ENCODE measurements at regions not wholly inside any gene's neighbourhood (a gene's known extent, or its start where the extent isn't known, plus 50 kb on each side); places are given as distances from the start of the nearest gene placed in this dataset.

DNA sequence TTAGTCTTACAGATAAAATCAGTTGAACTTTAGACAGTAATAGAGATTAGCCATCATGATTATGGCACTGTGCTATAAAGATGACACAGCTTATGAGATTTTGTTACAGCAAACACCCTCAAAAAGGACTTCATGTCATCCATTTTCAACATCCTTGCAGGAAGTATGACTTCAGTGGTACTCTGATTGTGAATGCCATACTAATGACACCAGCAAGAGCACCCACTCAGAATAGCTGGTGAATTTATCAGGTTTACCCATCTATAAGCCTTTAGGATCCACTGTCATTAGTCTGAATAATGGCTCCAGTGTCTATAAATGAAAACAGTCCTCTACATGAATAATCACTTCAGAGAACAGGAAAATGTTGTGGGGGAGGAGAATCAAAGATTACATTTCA is 615.2 kb downstream of the RPS29 start:
- no peak for ATAC-seq
- Mint-ChIP-seq H3K9me3 (peaks cover 10% of the 10 kb centered on the region), H3K4me1 (ENCODE audit: low read depth) (no peaks in the 10 kb centered on the region)

DNA sequence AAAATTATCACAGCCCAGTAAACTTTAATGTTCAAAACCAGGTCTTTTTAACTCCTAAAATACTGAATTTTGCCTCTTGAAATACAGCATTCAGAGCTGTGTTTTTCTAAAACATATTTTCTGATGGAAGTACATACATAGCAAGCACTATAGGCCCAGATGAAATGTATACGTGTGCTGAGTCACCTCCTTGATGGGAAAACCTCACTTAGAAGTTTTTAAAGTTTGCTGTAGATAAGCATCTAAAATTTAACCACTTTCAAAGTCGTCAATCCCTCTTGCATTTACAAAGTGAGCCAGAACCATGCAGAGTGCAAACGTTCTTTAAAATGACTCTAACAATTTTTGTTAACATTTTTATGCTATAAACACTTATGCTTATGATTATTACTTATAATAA is 618.8 kb downstream of the RPS29 start:
- DNase-seq (no peak), ATAC-seq (no peak)
- Mint-ChIP-seq H3K4me1 (ENCODE audit: low read depth) (no peaks in the 10 kb centered on the region), H3K4me3 (no peak overlapping the region), H3K36me3 (ENCODE audit: insufficient read depth) (no peaks in the 10 kb centered on the region), H3K27me3 (ENCODE audit: low read depth) (peaks cover 3% of the 10 kb centered on the region), H3K9me3 (no peaks in the 10 kb centered on the region)

More for the DNA sequence above, 615.2 kb downstream of the RPS29 start:
- Mint-ChIP-seq H3K27me3 (ENCODE audit: low read depth) (peaks cover 3% of the 10 kb centered on the region), H3K4me3 (no peak overlapping the region), H3K36me3 (ENCODE audit: insufficient read depth) (no peaks in the 10 kb centered on the region)
- DNase-seq, result no peak

DNA sequence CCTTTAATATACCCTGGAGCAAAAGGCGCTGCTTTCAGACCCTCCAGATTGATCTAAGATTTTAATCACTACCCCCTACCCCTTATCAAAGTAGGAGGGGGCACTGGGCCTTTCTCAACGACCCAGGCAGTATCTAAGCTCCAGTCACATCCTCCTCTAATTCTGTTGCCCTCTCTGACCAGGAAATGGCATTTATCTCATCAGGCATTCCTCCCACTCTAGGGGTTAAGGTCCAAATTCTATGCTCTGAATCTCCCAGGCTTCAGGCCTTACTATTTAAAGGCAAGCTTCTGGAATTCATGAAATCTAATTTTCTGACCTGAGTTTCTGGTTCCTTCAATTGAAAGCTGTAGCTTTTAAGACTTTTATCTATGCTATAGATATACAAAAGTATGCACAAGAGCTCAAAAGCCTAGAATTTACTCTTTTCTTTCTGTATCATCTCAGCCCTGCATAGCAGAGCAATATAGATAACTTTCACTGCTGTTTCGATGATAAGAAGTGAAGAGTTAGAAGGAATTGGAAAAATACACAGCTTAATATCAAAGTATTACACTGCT is 622.9 kb downstream of the RPS29 start:
- no peaks in the 10 kb centered on the region for H3K36me3 Mint-ChIP-seq (ENCODE audit: insufficient read depth)
- peaks cover 7% of the 10 kb centered on the region for H3K9me3 Mint-ChIP-seq
- ATAC-seq (no peak), DNase-seq (no peak)
- no peaks in the 10 kb centered on the region for H3K27me3 Mint-ChIP-seq (ENCODE audit: low read depth)
- no peak overlapping the region for H3K4me3 Mint-ChIP-seq
- H3K4me1 Mint-ChIP-seq (ENCODE audit: low read depth), result no peaks in the 10 kb centered on the region

DNA sequence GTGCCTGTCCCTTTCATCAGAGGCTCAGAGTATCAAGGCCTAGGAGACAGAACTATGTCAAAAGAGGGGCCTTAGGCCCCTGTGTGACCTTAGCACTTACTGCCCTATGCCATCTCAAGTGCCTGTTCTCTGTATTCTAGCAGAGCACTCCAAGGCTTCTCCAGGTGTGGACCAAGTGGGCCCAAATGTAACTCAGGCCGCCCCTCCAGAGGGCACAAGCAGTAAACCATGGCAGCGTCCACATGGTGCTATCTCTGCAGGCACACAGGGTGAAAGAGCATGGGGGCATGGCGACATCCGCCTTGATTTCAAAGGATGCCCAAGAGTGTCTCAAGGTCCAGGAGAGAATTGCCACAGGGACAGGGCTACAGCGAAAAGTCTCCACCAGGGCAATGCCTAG is 628.7 kb downstream of the RPS29 start:
- no peaks in the 10 kb centered on the region for H3K27me3 Mint-ChIP-seq (ENCODE audit: low read depth)

DNA sequence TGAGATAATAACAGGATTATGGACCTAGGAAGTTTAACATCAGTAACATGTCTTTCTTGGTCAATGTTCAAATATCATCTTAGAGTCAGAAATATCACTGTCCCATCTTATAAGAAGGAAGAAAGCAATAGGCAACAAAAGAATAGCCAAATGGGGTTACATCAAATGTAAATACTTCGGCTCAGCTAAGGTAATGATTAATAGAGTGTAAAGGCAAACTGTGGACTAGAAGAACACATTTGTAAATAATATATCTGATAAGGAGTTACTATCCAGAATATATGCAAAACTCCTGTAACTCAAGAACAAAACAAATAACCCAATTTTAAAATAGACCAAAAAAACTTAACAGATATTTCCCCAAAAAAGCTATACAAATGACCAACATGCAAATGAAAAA is 630.3 kb downstream of the RPS29 start:
- DNase-seq (no peak), ATAC-seq (no peak)
- Mint-ChIP-seq H3K4me3 (no peak overlapping the region), H3K4me1 (ENCODE audit: low read depth) (no peaks in the 10 kb centered on the region), H3K36me3 (ENCODE audit: insufficient read depth) (no peaks in the 10 kb centered on the region), H3K9me3 (peaks cover 12% of the 10 kb centered on the region), H3K27me3 (ENCODE audit: low read depth) (no peaks in the 10 kb centered on the region)

More for the DNA sequence above, 628.7 kb downstream of the RPS29 start:
- Mint-ChIP-seq H3K36me3 (ENCODE audit: insufficient read depth) (no peaks in the 10 kb centered on the region), H3K4me3 (no peak overlapping the region), H3K9me3 (peaks cover 12% of the 10 kb centered on the region), H3K4me1 (ENCODE audit: low read depth) (no peaks in the 10 kb centered on the region)
- ATAC-seq, result no peak
- no peak for DNase-seq

DNA sequence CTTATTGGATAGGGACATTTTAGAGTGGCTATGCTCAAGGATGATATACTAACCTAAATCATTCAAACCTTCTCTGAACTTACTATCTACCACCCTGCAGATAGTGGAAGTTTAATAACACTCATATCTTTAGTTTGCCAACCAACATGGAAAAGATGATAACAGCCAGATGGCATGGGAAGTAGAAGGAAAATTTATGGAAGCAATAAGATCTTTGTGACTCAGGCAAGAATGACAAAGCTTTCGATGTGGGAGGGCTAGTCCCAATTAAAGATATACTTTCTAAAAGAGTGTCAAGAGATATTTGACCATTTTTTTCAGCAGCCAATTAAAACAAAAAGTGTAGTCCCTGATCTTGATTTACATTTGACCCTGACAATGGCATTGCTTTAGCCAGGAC is 631.7 kb downstream of the RPS29 start:
- no peak for ATAC-seq
- peaks cover 12% of the 10 kb centered on the region for H3K9me3 Mint-ChIP-seq
- H3K27me3 Mint-ChIP-seq (ENCODE audit: low read depth), result no peaks in the 10 kb centered on the region
- H3K4me1 Mint-ChIP-seq (ENCODE audit: low read depth), result no peaks in the 10 kb centered on the region
- no peaks in the 10 kb centered on the region for H3K36me3 Mint-ChIP-seq (ENCODE audit: insufficient read depth)
- no peak for DNase-seq
- H3K4me3 Mint-ChIP-seq, result no peak overlapping the region

DNA sequence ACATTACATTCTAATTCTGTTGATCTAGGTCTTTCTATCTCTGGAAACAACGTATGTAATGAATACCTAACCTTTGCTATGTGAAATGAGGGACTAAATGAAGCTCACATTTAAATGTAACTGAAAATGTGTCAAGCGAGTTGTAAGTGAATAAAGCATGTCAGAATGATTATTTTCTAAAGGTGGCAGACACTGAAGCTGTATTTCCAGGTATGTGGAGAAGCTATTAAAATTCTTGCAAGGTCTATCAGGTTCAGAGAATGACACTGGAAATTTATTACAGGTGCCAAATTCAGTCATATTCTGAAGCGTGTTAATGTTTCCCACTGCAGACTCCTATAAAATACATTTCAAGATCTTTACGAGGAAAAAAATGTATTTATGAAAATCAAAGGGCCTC is 641.4 kb downstream of the RPS29 start:
- ATAC-seq (no peak), DNase-seq (no peak)
- no peaks in the 10 kb centered on the region for H3K27me3 Mint-ChIP-seq (ENCODE audit: low read depth)
- no peaks in the 10 kb centered on the region for H3K36me3 Mint-ChIP-seq (ENCODE audit: insufficient read depth)
- H3K9me3 Mint-ChIP-seq, result peaks cover 8% of the 10 kb centered on the region
- H3K4me1 Mint-ChIP-seq (ENCODE audit: low read depth), result no peaks in the 10 kb centered on the region
- H3K4me3 Mint-ChIP-seq, result no peak overlapping the region

DNA sequence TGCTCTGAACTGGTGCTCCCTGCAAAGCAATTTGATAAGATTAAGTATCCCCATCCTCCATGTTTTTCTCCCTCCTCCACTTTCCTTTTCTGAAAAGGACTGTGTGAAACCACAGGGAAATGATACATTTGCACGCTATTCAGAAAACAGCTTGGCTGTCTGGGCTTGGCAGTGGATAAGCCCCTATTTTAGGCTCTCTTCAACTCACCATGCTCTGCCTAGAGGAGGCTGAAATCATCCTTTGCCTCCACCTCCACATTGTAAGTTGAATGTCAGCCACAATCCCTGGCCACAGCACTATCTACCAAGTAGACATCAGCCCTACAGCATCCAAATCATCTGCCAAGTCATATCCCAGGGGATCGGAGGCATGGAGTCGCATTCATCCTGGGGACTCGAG is 642.3 kb downstream of the RPS29 start:
- DNase-seq, result no peak
- no peak for ATAC-seq
- Mint-ChIP-seq H3K4me1 (ENCODE audit: low read depth) (no peaks in the 10 kb centered on the region), H3K27me3 (ENCODE audit: low read depth) (no peaks in the 10 kb centered on the region), H3K36me3 (ENCODE audit: insufficient read depth) (no peaks in the 10 kb centered on the region), H3K9me3 (peaks cover 14% of the 10 kb centered on the region), H3K4me3 (no peak overlapping the region)

DNA sequence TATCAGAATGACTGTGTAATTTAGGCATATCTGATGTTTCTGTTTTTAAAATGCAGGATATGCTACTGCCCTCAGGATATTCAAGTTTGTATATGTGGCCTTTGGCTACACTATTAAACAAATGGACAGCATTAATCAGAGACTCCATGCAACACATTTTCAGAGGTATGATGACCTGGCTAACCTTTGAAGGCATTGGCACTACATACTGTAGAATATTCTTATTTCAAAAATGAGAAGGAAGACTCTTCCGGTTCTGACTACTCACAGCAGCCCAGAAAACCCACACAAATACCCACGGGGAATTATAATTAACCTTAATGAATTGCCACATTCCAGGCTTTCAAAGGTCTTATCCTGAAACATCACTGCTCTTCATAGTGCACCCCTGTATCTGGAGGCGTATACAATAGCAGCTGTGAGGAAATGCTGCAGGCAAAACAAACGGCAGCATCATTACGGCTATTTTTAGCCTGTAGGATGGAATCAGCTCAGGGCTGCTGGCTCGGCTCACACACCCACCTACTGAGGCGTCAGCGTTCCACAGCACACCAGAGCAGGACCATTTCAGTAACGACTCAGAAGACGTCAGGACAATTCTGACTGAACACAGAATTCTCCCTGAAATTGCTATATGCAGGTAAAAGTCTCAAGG is 648.5 kb downstream of the RPS29 start:
- no peak for ATAC-seq
- H3K27me3 Mint-ChIP-seq (ENCODE audit: low read depth), result no peaks in the 10 kb centered on the region
- H3K4me3 Mint-ChIP-seq, result no peak overlapping the region
- H3K9me3 Mint-ChIP-seq, result peaks cover 9% of the 10 kb centered on the region
- no peaks in the 10 kb centered on the region for H3K4me1 Mint-ChIP-seq (ENCODE audit: low read depth)
- no peak for DNase-seq
- H3K36me3 Mint-ChIP-seq (ENCODE audit: insufficient read depth), result no peaks in the 10 kb centered on the region

DNA sequence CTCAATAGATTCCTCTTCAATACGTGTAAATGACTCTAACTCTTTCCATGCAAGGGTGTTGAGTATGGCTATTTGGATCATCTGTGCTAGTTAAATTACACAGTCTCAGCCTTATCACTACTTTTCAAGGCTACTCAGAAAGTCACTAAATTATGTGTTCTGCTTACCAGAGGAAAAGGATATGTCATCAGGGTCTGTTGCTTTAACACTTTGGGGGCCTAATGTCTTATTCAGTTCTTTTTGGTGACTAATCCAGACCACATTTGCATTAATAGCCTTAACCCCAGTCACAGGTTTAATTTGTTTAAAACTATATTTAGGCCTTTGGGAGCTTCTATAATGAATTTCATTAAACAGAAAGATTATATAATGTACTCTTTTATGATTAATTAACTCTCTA is 649.3 kb downstream of the RPS29 start:
- DNase-seq (no peak), ATAC-seq (no peak)
- H3K36me3 Mint-ChIP-seq (ENCODE audit: insufficient read depth), result no peaks in the 10 kb centered on the region
- peaks cover 6% of the 10 kb centered on the region for H3K9me3 Mint-ChIP-seq
- no peak overlapping the region for H3K4me3 Mint-ChIP-seq
- no peaks in the 10 kb centered on the region for H3K27me3 Mint-ChIP-seq (ENCODE audit: low read depth)
- no peaks in the 10 kb centered on the region for H3K4me1 Mint-ChIP-seq (ENCODE audit: low read depth)

DNA sequence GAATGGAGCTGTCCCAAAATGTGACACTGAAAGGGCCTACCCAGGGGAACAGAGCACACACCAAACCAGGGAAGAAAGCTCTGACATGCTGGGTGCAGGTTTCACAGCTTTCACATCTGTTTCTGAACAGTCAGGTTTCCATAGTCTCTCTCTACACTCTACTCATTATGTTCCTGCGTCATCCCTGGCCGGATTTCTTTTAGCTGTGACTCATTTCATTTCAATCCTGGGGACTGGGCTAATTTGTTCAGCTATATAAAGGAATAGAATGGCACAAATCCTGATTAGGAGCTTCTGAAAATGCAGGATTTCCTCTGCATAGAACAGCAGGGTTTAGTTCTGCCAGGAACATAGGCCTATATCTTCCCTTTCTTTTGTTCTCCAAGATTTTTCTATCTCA is 649.8 kb downstream of the RPS29 start:
- Mint-ChIP-seq H3K36me3 (ENCODE audit: insufficient read depth) (no peaks in the 10 kb centered on the region), H3K4me1 (ENCODE audit: low read depth) (no peaks in the 10 kb centered on the region), H3K27me3 (ENCODE audit: low read depth) (no peaks in the 10 kb centered on the region), H3K9me3 (peaks cover 6% of the 10 kb centered on the region), H3K4me3 (no peak overlapping the region)
- DNase-seq, result no peak
- ATAC-seq, result no peak

DNA sequence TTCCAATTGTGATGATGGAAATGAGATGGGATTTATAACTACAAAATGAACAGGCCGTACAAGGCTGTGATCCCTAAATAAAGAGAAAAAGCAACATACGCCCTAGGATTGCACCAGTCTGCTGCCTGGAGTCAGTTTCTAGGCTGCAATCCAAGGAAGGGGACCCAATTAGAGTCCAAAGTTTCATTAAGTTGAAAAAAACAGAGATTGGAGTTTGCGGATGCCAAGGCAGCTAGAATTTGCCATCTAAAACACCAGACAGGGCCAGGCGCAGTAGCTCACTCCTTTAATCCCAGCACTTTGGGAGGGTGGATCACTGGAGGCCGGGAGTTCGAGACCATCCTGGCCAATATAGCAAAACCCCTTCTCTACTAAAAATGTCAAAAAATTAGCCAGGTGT is 661.0 kb downstream of the RPS29 start:
- no peak for DNase-seq
- H3K4me1 Mint-ChIP-seq (ENCODE audit: low read depth), result no peaks in the 10 kb centered on the region
- H3K36me3 Mint-ChIP-seq (ENCODE audit: insufficient read depth), result no peaks in the 10 kb centered on the region
- ATAC-seq, result no peak
- H3K9me3 Mint-ChIP-seq, result no peaks in the 10 kb centered on the region
- H3K4me3 Mint-ChIP-seq, result no peak overlapping the region
- no peaks in the 10 kb centered on the region for H3K27me3 Mint-ChIP-seq (ENCODE audit: low read depth)

DNA sequence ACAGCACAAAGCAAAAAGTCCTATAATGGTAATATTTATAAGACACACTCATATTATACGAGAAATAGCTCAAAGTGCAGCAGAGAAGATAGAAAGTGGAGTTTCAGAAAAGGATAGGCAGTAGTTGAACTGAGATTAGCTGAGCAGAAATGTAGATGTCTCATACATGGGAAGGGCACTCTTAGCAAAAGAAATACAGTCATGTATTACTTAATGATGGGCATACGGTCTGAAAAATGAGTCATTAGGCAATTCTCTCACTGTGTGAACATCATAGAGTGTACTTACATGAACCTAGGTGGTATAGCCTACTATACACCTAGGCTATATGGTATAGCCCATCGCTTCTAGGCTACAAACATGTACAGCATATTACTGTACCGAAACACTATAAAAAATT is 671.3 kb downstream of the RPS29 start:
- DNase-seq (no peak), ATAC-seq (no peak)
- no peaks in the 10 kb centered on the region for H3K4me1 Mint-ChIP-seq (ENCODE audit: low read depth)
- H3K36me3 Mint-ChIP-seq (ENCODE audit: insufficient read depth), result no peaks in the 10 kb centered on the region
- peaks cover 2% of the 10 kb centered on the region for H3K27me3 Mint-ChIP-seq (ENCODE audit: low read depth)
- peaks cover 5% of the 10 kb centered on the region for H3K9me3 Mint-ChIP-seq
- no peak overlapping the region for H3K4me3 Mint-ChIP-seq

DNA sequence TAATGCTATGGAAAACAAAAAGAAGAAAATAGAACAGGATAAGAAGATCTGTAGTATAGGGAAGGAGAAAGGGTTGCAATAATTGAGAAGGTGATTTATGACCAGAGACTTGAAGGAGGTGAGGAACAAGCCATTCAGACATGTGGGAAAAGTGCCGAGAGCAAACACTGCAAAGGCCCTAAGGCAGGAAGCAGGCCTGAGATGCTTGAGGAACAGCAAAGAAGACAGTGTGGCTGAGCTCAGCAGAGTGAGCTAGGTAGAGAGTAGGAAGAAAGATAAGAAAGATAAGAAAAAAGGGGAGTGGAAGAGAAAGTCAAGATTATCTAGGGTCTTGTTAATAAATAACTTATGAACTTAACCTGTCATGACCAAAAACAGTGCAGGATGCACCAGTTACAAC is 671.8 kb downstream of the RPS29 start:
- Mint-ChIP-seq H3K9me3 (peaks cover 5% of the 10 kb centered on the region), H3K27me3 (ENCODE audit: low read depth) (peaks cover 2% of the 10 kb centered on the region), H3K36me3 (ENCODE audit: insufficient read depth) (no peaks in the 10 kb centered on the region), H3K4me3 (no peak overlapping the region), H3K4me1 (ENCODE audit: low read depth) (no peaks in the 10 kb centered on the region)
- ATAC-seq (no peak), DNase-seq (no peak)

DNA sequence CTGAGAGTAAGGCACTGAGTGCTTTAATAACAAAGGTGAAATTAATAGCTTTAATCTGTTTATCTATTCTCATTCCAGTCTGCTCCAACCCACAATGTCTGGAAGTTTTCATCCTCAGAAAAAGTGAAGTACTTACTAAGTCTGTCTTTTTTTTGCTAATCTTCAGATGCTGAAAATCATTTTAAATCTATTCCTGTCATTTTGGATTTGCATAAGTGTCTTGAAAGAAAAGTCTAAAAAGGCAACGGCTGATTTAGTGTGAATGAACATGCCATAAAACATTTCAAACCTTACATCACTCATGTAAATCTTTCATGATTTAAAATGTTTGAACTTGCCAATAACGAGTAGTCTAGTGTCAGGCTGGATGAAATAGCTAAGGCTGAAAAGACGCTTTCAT is 685.6 kb downstream of the RPS29 start:
- no peak for ATAC-seq

More for the DNA sequence above, 685.6 kb downstream of the RPS29 start:
- no peak for DNase-seq
- Mint-ChIP-seq H3K4me3 (no peak overlapping the region), H3K36me3 (ENCODE audit: insufficient read depth) (no peaks in the 10 kb centered on the region), H3K9me3 (no peaks in the 10 kb centered on the region), H3K27me3 (ENCODE audit: low read depth) (no peaks in the 10 kb centered on the region), H3K4me1 (ENCODE audit: low read depth) (no peaks in the 10 kb centered on the region)
